ENCODE measurements at regions not wholly inside any gene's neighbourhood (a gene's known extent, or its start where the extent isn't known, plus 50 kb on each side); places are given as distances from the start of the nearest gene placed in this dataset.

- Mint-ChIP-seq H3K27me3 (ENCODE audit: unreplicated experiment) (peaks cover 7% of the 10 kb centered on the region), H3K36me3 (ENCODE audit: low read depth, unreplicated experiment) (no peaks in the 10 kb centered on the region), H3K4me1 (ENCODE audit: unreplicated experiment) (peaks cover 22% of the 10 kb centered on the region), H3K9me3 (ENCODE audit: unreplicated experiment) (no peaks in the 10 kb centered on the region), H3K4me3 (ENCODE audit: unreplicated experiment) (no peak overlapping the region), H3K27ac (ENCODE audit: unreplicated experiment) (peak overlapping the region; percentile 6)
- no peak for TF ChIP-seq CTCF (IDR thresholded peaks at IDR 0.05; ENCODE audit: unreplicated experiment)
- DNase-seq (ENCODE audit: low spot score) = no peak
Measured at GRCh38 chr11:88414981-88415413, 77.5 kb upstream of the CTSC start.

DNA sequence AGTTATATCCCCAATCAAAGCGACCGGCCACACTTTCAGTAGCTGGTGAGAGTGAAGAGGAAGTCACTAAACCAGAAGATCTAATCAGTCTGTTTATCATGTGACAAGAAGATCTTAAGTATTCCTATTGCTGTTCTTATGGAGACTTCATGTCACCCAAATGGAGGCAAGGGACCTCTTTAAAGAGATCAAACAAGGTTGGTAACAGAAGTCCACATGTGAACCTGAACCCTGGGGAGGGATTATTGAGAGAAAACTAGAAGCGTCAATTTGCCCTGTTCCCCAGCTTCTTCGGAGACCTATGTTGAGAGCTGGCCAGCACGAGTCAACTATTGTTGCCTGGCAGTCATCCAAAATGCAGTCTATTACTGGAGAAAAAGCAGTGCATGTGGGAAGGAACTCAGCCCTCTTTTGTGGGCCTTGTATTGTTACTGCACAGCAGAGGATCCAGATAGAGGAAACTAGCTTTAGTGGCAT, 76.9 kb upstream of the CTSC start:
- no peak for TF ChIP-seq CTCF (IDR thresholded peaks at IDR 0.05; ENCODE audit: unreplicated experiment)
- H3K9me3 Mint-ChIP-seq (ENCODE audit: unreplicated experiment) = no peaks in the 10 kb centered on the region
- no peak overlapping the region for H3K4me3 Mint-ChIP-seq (ENCODE audit: unreplicated experiment)
- no peak for DNase-seq (ENCODE audit: low spot score)
- H3K27ac Mint-ChIP-seq (ENCODE audit: unreplicated experiment) = no peak overlapping the region
- peaks cover 7% of the 10 kb centered on the region for H3K27me3 Mint-ChIP-seq (ENCODE audit: unreplicated experiment)
- H3K36me3 Mint-ChIP-seq (ENCODE audit: low read depth, unreplicated experiment) = no peaks in the 10 kb centered on the region
- peaks cover 22% of the 10 kb centered on the region for H3K4me1 Mint-ChIP-seq (ENCODE audit: unreplicated experiment)

DNA sequence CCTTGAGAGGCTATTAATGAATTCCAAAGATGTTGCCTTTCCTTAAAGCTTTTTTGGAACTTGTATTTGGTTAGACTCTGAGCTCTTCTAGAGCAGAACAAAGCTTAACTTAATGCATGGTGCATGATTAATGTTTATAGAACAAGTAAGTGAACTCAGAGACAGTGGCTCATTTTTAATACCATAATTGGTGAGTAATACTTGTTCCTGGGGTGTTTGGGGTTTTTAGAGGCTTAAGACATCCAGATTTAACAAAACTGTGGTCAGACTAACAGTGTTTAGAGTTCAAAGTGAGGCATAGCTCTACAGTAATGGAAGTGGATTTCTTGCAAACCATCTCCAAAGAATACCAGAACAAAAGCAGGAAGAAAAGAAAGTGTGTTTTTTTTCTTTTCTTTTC, 73.7 kb upstream of the CTSC start:
- H3K4me1 Mint-ChIP-seq (ENCODE audit: unreplicated experiment) = peaks cover 25% of the 10 kb centered on the region
- TF ChIP-seq CTCF (IDR thresholded peaks at IDR 0.05; ENCODE audit: unreplicated experiment) = no peak
- no peak overlapping the region for H3K4me3 Mint-ChIP-seq (ENCODE audit: unreplicated experiment)
- H3K9me3 Mint-ChIP-seq (ENCODE audit: unreplicated experiment) = no peaks in the 10 kb centered on the region
- H3K27me3 Mint-ChIP-seq (ENCODE audit: unreplicated experiment) = peaks cover 7% of the 10 kb centered on the region
- no peak for DNase-seq (ENCODE audit: low spot score)
- H3K36me3 Mint-ChIP-seq (ENCODE audit: low read depth, unreplicated experiment) = no peaks in the 10 kb centered on the region
- H3K27ac Mint-ChIP-seq (ENCODE audit: unreplicated experiment) = no peak overlapping the region

GRCh38 chr11:88410656-88411055, 73.1 kb upstream of the CTSC start:
- Mint-ChIP-seq H3K4me1 (ENCODE audit: unreplicated experiment) (peaks cover 29% of the 10 kb centered on the region), H3K27me3 (ENCODE audit: unreplicated experiment) (peaks cover 7% of the 10 kb centered on the region), H3K27ac (ENCODE audit: unreplicated experiment) (no peak overlapping the region), H3K36me3 (ENCODE audit: low read depth, unreplicated experiment) (no peaks in the 10 kb centered on the region), H3K4me3 (ENCODE audit: unreplicated experiment) (no peak overlapping the region), H3K9me3 (ENCODE audit: unreplicated experiment) (no peaks in the 10 kb centered on the region)
- TF ChIP-seq CTCF (IDR thresholded peaks at IDR 0.05; ENCODE audit: unreplicated experiment) = no peak
- DNase-seq (ENCODE audit: low spot score) = no peak

GRCh38 chr11:88410056-88410455, 72.5 kb upstream of the CTSC start:
- H3K27ac Mint-ChIP-seq (ENCODE audit: unreplicated experiment) = no peak overlapping the region
- no peak for DNase-seq (ENCODE audit: low spot score)
- peaks cover 32% of the 10 kb centered on the region for H3K4me1 Mint-ChIP-seq (ENCODE audit: unreplicated experiment)
- no peak overlapping the region for H3K4me3 Mint-ChIP-seq (ENCODE audit: unreplicated experiment)
- peaks cover 6% of the 10 kb centered on the region for H3K27me3 Mint-ChIP-seq (ENCODE audit: unreplicated experiment)
- TF ChIP-seq CTCF (IDR thresholded peaks at IDR 0.05; ENCODE audit: unreplicated experiment) = no peak
- H3K9me3 Mint-ChIP-seq (ENCODE audit: unreplicated experiment) = no peaks in the 10 kb centered on the region
- H3K36me3 Mint-ChIP-seq (ENCODE audit: low read depth, unreplicated experiment) = no peaks in the 10 kb centered on the region
